NCI-H2107 treated with DMSO at 0.1 percent for 48 hours (cell line): ENCODE measurements at regions not wholly inside any gene's neighbourhood (a gene's known extent, or its start where the extent isn't known, plus 50 kb on each side); places are given as distances from the start of the nearest gene placed in this dataset.
"Not testable (repeated sequence)": the region's sequence is repeated elsewhere in the genome, so short reads cannot be mapped to it uniquely, and the experiment has no call there.

Source experiments
- DNase-seq: peaks from one replicate; lab custom pipeline; 2025; ENCODE audit not compliant: unreplicated experiment; lab: John Stamatoyannopoulos, UW

GRCh38 chr7:73918926-73919693 lies 58.2 kb downstream of the TMEM270 start:
- no peak for DNase-seq

- DNase-seq = no peak
Observed at GRCh38 chr7:73919694-73920375, 58.9 kb downstream of the TMEM270 start.

- DNase-seq = no peak
Observed at GRCh38 chr7:73920406-73921134, 59.6 kb downstream of the TMEM270 start.

- DNase-seq = no peak
Observed at GRCh38 chr7:73921623-73922528, 60.9 kb downstream of the TMEM270 start.

GRCh38 chr7:73928644-73929043 lies 67.7 kb downstream of the TMEM270 start:
- not testable (repeated sequence) for DNase-seq

GRCh38 chr7:73931502-73931901 lies 70.5 kb downstream of the TMEM270 start:
- no peak for DNase-seq

GRCh38 chr7:73932364-73932763 lies 71.4 kb downstream of the TMEM270 start:
- DNase-seq = no peak

- no peak for DNase-seq
Observed at GRCh38 chr7:73933091-73933490, 72.1 kb downstream of the TMEM270 start.

GRCh38 chr7:73936967-73937366 lies 76.0 kb downstream of the TMEM270 start:
- DNase-seq = no peak

GRCh38 chr7:73937650-73938049 lies 76.7 kb downstream of the TMEM270 start:
- not testable (repeated sequence) for DNase-seq

GRCh38 chr7:73939528-73939927 lies 78.6 kb downstream of the TMEM270 start:
- no peak for DNase-seq

GRCh38 chr7:73940701-73941238 lies 79.8 kb downstream of the TMEM270 start:
- DNase-seq = no peak

GRCh38 chr7:73941836-73942551 lies 81.0 kb downstream of the TMEM270 start:
- DNase-seq = no peak

GRCh38 chr7:73945022-73945421 lies 83.0 kb upstream of the ELN start:
- DNase-seq = no peak

GRCh38 chr7:73948287-73948686 lies 79.7 kb upstream of the ELN start:
- no peak for DNase-seq

- no peak for DNase-seq
Observed at GRCh38 chr7:73952266-73952665, 75.7 kb upstream of the ELN start.

GRCh38 chr7:73954181-73954580 lies 73.8 kb upstream of the ELN start:
- no peak for DNase-seq

- DNase-seq = no peak
Observed at GRCh38 chr7:73954861-73955260, 73.1 kb upstream of the ELN start.

- DNase-seq = no peak
Observed at GRCh38 chr7:73960548-73960947, 67.4 kb upstream of the ELN start.

- not testable (repeated sequence) for DNase-seq
Observed at GRCh38 chr7:73961991-73962390, 66.0 kb upstream of the ELN start.
